GM12874 (cell line): ENCODE measurements at regions not wholly inside any gene's neighbourhood (a gene's known extent, or its start where the extent isn't known, plus 50 kb on each side); places are given as distances from the start of the nearest gene placed in this dataset.

ENCODE experiments used
- CTCF ChIP-seq: IDR thresholded peaks from 2 replicates; pipeline ENCODE4 v1.5.1; 2011; ENCODE audit warnings: low read depth, mild to moderate bottlenecking, control low read depth, low read length, moderate library complexity; ENCODE audit not compliant: insufficient read depth

DNA sequence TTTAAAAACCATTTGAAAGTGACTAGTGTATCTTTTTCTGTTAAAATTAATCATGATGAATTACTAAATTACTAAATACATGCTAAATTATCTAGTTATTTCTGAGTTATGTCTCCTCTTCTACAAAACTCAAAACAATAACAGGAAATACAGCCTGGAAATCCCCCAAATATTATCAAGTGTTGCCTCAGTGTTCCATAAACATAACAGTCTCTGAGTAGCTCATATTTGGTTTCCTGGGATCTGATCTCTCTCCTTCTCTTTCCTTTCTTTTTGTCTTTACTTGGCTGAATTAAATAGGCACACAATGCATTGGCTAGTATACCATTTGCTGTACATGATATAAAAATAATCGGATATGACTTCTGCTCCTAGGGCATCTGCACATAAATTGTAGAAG, 277.6 kb upstream of the IGFBP3 start:
- no peak for TF ChIP-seq CTCF

DNA sequence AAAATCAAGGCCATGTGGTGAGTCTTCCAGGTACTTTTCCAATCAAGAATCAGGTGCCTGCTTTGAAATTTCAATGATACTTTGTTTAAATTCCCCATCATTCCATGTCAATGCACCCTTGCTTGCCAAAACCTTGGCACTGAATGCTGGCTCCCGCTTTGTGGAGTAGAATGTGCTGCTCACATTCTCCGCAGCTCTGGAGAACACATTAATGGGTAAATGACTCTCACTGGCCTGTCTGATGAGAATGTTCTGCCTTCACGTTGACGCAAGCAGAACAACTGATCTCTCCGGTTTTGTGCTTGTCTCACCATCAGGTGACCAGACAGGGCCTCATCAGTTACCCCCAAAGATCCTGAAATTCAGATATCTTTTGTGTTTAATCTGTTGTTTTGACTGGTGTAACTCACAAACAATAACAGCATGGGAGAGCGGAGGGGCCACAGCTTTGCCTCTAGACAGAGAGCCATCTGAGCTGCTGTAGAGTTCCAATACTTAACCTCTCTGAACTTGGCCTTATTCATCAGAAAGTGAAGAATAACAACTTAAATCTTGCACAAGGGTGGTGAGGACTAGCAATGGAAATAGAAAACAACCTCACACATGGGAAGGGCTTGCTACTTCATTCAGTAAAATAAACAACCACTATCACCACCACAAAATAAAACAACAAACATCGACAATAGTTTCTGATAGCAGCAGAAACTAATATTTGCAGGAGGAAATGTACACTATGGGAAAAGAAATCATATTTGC, 276.9 kb upstream of the IGFBP3 start:
- TF ChIP-seq CTCF, result no peak

DNA sequence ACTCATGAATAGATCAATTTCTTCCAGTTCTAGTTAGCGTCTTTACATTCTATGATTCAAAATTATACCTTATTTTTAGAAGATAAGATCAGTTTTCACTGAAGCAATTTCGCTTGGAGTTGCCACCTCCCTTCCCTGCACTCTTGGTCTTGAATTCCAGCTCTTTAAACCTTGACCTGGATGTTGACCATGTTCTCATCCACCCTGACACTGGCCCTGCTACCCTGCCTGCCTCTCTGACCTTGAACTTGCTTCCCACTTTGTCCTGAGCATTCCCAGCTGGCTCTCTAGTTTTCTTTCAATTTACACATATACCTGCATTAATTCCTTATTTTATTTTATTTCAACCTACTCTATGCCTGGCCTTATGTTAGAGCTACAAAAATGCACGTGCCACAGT, 274.9 kb upstream of the IGFBP3 start:
- TF ChIP-seq CTCF, result no peak

- TF ChIP-seq CTCF, result no peak
These were observed 271.2 kb upstream of the IGFBP3 start for GRCh38 chr7:46192271-46192670.

GRCh38 chr7:46191776-46192175, 270.7 kb upstream of the IGFBP3 start:
- no peak for TF ChIP-seq CTCF

GRCh38 chr7:46191296-46191695, 270.2 kb upstream of the IGFBP3 start:
- no peak for TF ChIP-seq CTCF

DNA sequence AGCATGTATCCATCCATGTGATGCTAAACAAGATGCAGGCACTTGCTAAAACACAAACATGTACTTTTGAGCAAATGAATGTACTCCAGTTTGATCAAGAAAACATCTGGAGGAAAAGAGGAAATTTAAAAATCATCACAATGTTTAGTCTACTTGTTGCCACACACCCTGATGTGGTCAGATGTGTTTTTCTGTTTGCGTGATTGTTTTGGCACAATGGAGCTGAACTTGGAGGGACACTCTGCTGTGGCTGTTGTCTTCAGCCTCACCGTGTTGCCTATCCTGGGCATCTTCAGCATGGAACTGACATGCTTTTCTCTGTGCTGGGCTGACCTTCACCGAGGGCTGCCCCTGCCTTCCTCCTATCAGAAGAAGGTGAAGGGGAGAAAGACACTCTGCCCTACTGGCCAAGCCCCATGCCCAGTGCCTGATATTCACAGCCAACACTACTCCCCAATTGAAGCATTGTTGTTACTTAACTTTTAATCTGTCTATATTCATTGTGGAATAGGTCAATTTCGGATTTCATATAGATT, 268.3 kb upstream of the IGFBP3 start:
- no peak for TF ChIP-seq CTCF
